ENCODE measurements at regions not wholly inside any gene's neighbourhood (a gene's known extent, or its start where the extent isn't known, plus 50 kb on each side); places are given as distances from the start of the nearest gene placed in this dataset.

- FAIRE-seq: no peak
Measured at GRCh38 chr13:83311886-83312577, 570.2 kb downstream of the SLITRK1 start.

GRCh38 chr13:83298617-83299016 lies 583.7 kb downstream of the SLITRK1 start:
- FAIRE-seq: no peak

DNA sequence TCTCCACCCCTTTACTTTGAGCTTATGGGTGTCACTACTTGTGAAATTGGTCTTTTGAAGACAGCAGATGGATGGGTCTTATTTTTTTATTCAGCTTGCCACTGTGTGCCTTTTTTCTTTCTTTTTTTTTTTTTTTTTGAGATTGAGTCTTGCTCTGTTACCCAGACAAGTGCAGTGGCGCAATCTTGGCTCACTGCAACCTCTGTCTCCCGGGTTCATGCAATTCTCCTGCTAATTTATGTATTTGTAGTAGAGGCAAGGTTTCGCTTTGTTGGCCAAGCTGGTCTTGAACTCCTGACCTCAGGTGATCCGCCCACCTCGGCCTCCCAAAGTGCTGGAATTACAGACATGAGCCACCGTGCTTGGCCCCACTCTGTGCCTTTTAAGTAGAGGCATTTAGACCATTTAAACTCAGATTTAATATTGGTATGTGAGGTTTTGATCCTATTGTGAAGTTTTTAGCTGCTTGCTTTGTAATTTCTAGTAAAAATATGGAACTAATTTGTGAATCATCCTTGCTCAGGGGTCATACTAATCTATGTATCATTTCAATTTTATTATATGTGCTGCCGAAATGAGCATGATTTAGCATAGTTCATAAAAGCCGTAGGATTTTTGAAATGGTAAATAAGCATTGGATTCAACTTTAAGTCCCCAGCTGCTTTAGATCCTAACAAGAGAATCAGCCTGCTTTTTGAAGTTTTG lies 584.5 kb downstream of the SLITRK1 start:
- no peak for FAIRE-seq

GRCh38 chr13:83295686-83296085 lies 586.6 kb downstream of the SLITRK1 start:
- FAIRE-seq: no peak

- no peak for FAIRE-seq
Measured at GRCh38 chr13:83286737-83287136, 595.5 kb downstream of the SLITRK1 start.

DNA sequence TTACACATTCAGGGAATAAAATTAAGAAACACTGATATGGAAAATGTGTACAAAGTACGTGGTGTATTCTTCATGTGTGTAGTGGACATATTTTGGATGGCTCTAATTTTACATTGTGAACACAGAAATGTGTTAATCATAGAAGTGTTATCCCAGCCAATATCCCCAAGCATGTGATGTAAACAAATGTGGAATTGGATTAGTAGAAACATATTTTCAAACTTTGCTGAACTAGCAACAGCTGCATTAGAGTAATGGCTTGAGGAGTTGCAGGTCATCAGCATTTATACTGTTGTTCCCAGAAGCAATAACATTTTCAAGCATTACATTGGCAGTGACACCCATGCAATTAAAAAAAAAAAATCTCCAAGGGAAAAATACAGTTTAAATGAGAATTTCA lies 600.6 kb downstream of the SLITRK1 start:
- peak; percentile 35 for FAIRE-seq

DNA sequence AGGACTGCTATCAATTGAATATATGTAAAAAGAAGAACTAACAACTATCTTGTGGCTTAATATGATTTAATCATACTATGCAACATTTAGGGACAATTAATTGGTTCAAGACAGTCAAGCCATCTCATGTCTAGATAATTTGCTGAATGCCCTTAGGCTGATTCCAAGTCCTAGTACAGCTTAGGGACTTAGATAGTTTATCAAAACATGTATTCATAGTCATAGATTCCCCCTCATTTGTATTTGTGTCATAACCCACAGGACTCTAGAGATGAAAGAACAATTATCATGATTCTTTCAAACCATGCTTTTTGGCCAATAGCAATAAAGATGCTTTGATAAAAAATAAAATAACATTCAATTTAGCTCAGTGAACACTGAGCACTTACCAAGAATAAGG lies 607.6 kb downstream of the SLITRK1 start:
- FAIRE-seq: no peak

- FAIRE-seq: no peak
Measured at GRCh38 chr13:83272652-83273240, 609.5 kb downstream of the SLITRK1 start.

DNA sequence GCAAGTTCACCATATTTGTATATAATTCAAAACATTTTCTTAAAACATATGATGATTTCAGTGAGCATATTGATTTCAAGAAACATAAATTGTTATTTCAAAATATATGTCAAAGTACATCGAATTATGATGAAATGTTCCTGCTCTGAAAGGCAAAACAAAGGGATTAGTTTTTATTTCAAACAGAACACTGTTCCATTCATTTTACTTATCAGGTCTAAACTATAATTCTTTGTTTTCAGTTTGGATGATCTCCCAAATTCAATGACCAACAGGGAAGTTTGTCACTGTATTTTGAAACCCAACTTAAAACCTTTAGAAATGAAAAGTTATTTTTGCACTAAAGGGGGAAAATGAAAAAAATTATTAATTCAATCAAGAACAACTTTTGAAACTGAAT lies 610.2 kb downstream of the SLITRK1 start:
- peak; percentile 54 for FAIRE-seq

GRCh38 chr13:83265279-83265678 lies 617.0 kb downstream of the SLITRK1 start:
- FAIRE-seq: no peak

DNA sequence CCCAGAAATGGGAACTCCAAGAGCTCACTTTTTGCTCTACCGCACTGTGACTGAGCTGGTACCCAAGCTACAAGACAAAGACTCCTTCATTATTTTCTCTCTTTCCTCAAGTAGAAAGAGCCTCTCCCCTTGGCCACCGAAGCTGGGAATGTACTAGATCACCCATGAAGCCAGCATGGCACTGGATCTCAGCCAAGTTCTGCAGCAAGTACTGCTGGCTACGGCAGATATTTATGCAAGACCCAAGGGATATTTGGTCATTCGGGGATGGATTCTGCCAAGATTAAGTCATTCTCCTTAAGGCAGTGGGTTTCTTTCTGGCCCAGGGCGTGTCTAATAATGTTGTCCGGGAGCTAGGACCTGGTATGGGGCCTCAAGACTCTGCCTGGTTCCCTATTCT lies 633.5 kb downstream of the SLITRK1 start:
- FAIRE-seq: no peak

DNA sequence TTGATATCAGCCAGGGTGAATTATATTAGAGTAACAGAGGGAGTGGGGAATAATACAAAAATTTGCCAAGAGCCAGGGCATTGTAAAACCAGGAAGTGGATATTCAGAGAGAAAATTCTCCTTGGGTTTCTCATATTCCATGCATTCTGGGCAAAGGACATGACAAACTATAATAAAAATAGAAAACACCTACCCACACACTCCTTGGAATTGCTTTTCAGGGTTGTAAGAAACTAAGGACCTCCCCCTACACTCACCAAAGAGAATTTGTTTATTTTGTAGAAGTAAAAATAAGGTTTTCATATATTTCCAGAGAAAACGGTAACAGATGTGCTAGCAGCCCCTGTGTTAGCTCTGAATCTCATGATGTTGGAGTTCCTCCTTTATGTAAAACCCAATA lies 649.6 kb downstream of the SLITRK1 start:
- no peak for FAIRE-seq

DNA sequence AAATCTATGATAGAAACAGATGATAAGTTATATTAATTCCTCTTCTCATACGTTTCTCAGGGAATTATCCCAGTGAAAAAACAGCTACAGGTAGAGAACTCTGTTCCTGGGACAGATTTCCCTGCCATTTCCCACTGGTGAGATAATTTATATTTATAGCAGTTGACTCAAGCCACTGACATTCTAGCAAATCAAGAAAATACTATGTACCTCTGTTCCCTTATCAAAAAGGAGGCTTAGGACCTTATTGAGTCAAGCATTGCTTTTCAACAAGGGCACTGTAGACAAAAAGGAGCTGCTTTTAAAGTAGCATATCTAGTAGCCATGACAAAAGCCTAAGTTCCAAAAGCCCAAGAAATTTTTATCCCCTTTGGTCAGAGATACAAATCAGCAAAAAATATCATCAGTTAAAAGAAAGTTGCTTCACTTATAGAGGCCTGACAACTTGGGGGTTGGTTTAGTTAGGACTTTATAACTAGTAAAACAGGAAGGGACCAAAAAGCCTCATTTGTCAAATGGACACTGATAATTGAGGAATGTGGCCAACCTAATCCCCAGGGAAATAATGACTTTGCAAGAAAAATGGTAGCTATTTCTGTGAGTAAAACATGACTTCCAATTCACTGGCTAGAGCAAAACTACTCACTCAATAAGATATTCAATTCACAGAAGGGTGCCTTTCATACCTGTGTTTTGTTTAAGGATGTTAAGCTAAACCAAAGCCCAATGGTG lies 652.5 kb downstream of the SLITRK1 start:
- no peak for FAIRE-seq

- FAIRE-seq: no peak
Measured at GRCh38 chr13:83223546-83223945, 658.7 kb downstream of the SLITRK1 start.

DNA sequence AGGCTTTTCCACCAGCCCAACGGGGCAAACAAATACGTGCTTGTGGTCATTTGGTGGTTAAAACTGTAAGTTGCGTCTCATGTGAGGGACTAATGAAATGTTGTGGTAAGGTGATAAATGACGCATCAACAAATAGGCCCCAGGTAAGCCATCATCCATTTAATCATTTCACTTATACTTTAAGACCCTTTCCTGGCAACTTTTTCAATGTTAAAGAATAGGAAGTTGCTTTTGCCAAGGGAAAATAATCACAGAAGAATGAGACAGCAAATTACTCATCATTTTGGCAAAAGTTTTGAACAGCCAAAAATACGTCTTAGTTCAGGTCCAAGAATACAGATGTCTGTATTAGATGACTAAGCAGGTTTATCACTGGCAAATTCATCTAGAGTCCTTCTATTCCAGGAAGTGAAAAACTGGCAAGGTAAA lies 660.4 kb downstream of the SLITRK1 start:
- no peak for FAIRE-seq

DNA sequence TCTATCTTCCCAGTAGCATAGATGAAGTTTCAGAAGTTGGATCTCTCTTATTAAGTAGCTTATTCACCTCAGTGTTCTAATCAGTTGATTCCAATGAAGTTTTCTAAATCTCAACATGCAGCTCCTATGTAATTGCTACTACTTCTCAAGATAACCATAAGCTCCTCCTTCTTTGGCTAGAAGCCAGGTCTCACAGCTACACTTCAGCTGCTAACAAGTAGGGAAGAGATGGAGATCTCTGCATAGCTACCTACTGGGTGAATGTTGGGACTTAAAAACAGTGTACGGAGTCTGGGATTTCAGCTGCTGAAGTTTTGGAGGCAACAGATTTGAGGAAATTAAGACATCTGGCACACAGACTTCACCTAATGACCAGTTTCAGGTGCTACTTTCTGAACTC lies 661.0 kb downstream of the SLITRK1 start:
- no peak for FAIRE-seq

GRCh38 chr13:83220241-83220640 lies 662.0 kb downstream of the SLITRK1 start:
- FAIRE-seq: no peak

GRCh38 chr13:83219832-83220231 lies 662.4 kb downstream of the SLITRK1 start:
- no peak for FAIRE-seq

DNA sequence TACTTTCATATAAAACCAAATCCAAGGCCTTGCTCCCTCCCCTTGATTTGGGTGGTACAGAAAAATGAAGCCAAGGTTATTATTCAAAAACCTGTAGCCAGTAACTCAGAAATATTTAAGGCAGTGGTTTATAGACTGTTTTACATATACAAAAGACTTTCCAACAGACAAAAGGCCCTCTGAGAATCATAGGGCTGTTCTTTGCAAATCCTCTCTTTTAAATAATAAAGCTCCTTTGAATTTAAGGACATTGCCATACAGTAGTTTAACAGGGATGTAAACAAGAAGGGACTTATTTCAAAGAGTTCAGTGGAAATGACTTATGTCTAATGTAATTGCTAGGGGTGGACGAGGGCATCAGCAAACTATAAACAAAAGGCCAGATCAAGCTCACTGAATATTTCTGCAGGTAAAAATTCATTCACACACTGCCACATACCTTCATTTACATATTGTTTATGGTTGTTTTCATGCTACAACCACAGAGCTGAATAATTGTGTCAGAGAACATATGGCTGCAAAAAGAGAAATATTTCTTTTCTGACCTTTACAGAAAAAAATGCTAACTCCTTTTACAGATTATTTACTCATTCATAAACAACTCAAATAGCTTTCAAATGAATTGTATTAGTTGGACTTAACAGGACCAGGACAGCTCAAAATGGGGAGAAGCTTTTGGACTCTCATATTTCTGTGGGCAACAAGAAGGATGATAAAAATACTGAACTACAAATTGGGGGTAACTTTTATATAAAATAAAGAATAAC lies 665.6 kb downstream of the SLITRK1 start:
- FAIRE-seq: no peak

DNA sequence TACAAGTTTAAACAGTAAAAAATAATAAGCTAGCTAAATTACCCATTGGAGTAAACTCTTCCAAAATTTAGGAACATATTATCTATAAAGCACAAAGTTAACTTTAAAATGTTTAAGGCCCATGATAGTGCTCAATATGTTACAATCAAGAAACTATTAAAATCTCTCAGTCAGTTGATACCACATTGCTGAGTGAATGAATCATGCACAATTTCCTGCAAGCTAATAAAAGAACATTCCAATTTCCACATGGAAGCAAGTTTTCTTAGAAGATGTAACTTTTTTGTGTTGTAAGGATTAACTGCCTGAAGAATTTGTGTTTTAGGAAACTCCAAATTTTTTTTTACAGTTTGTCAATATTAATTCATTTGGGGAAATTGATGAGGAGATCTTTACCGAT lies 666.6 kb downstream of the SLITRK1 start:
- FAIRE-seq: no peak

GRCh38 chr13:83214452-83214851 lies 667.8 kb downstream of the SLITRK1 start:
- no peak for FAIRE-seq

DNA sequence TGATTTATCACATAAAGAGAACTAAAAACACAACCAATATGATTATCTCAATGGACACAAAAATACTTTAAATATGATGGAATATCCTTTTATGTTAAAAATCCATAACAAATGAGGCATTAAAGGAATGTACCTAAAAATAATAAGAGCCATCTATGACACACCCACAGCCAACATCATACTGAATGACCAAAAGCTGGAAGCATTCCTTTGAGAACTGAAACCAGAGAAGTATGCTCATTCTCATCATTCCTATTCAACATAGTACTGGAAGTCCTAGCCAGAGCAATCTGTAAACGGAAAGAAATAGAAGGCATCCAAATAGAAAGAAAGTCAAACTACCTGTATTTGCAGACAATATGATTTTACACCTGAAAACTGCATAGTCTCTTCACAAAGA lies 671.0 kb downstream of the SLITRK1 start:
- no peak for FAIRE-seq

DNA sequence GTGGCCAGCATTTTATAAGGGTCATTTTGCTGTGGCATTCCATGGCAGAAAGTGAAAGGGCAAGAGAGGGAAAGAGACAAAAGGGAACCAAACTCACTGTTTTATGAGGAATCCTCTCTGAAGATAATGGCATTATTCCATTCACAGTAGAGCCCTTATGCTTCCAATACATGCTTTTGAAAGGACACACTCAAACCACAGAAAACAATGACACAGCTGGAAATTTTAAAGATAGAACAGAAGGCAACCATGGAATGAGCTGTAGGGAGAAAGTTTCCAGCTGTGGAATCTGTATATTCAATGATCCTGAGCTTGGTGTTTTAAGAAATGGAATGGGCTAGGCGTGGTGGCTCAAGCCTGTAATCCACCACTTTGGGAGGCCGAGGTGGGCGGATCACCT lies 677.4 kb downstream of the SLITRK1 start:
- no peak for FAIRE-seq
